ENCODE measurements at regions not wholly inside any gene's neighbourhood (a gene's known extent, or its start where the extent isn't known, plus 50 kb on each side); places are given as distances from the start of the nearest gene placed in this dataset.

DNA sequence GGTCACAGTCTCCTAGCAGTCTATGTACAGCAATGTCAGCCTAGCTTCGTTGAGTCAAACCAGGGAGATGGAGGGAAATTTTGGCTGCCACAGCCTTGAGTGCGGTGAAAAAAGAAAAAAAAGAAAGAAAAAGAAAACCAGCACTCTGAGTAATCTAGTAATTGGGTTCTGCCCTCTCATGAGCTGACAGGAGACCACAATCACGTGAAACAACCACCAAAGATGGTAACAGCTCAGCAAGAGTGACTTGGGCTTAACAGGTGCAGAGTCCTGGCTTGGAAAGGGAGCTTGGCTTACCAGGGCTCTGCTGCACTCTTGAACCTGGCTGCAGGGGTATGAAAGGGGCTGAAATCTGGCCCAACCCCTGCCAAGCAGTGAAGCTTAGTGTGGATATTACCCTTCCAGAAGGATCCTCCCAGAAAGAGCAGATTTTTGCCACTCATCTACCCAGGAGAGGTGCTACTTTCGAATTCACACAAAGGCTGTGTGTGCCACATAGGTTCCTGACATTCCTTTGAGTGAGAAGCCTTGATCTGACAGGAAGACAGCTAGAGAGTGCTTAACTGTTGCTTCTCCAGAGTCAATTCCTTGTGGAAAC is 350.3 kb downstream of the PTTG2 start:
- DNase-seq (ENCODE audit: extremely low read depth, low read depth, low spot score), result no peak

DNA sequence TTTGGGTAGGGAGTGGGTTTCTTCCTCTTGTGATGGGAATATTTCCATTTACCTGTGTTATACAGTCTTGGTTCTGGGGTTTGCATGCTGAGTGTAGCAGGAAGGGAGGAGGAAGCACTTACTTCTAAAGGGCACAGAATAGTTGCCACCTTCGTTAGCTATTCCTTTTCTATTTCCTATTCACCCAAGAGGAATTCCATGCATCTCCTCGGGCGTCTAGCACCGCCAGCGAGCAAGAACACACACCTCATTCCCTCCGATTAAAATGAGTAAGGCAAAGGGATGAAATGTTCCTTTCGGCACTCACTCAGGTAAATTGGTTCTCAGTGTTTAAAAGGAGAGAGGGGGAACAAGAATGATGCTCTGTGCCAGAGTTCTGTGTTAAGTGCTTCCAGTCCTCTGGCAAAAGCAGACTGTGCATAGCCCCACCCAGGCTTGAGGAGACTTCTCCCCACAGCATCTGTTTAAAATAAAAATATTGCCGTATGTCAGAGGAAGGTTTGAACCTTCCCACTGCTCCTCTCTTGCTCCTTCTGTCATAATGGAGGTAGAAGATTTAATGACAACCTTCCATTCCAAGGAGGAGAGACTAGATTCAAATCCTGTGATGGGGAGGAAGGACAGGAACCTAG is 351.4 kb downstream of the PTTG2 start:
- DNase-seq (ENCODE audit: extremely low read depth, low read depth, low spot score), result no peak

DNA sequence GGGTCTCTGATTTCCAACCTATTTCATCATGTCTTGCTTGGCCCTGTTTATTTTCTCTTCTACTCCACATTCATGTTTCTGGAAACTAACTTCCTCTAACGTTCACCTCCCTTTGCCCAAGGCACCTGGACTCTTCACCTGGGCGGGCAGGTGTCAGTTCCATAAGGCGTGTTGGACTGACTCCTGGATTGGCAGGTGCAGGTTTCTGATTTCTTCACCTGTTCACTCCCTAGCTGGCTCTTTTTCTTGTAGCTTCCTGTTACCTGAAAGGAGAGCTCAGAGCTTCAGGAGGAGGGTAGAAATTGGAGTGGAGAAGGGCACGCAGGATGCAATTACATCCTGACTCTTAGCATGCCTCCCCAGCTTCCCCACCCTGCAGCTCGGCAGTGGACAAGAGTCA is 350.8 kb upstream of the KLF3 start:
- DNase-seq (ENCODE audit: extremely low read depth, low read depth, low spot score), result no peak

DNA sequence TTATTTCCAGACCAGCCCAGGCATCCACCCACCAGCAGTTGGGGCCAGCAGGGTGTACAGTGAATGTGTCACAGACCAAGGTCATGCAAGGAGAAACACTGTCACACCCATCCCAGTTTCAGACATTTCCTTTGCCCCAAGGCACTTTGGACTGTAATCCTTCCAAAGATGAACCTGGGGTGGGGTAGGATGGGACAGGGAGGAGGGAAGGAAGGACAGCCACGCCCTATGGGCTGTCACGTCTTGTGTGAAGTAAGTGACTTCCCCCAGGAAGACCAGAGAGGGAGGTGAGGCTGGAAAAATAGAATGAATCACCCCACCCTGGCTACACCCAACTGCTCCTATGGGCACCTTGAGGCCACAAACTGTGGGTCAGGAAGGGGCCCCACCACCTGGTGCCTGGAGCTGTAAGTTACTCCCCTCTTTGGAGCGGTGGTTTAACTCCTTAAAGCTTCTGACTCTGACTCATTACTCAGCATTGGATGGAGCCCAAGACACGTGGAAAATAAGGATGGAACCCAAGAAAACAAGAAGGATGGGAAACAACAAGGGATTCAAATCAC is 349.9 kb upstream of the KLF3 start:
- no peak for DNase-seq (ENCODE audit: extremely low read depth, low read depth, low spot score)

DNA sequence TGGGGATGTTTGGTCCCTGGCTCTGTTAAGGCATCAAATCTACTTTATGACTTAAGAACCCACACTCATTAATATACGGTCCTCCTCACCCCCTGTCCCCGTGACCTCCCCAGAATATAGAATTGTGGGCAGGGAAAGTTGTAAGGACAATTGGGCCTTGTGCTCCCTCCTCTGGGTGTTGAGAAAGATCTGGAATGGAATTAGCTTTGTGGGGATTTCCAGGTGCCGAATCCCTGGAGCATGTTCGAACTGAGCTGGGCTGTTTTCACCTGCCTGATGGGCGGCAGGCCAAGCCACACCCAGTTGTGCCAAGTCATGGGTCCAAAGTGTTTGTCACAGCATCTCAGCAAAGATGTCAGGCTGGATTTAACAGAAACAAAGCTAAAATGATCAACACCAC is 349.3 kb upstream of the KLF3 start:
- no peak for DNase-seq (ENCODE audit: extremely low read depth, low read depth, low spot score)

DNA sequence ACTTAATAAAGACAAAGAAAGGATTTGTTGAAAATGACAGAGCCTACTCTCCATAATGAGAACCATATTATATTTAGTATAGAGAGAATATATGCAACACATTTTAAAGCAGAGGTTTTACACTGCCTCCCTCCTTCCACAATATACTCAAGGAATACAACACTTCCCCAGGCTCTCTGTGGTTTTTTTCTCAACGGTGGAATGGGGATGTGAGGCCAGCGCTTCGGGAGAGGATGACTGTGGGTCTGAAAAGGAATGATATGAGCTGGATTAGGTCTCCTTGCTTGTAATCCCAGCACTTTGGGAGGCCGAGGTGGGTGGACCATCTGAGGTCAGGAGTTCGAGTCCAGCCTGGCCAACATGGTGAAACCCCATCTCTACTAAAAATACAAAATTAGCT is 348.7 kb upstream of the KLF3 start:
- DNase-seq (ENCODE audit: extremely low read depth, low read depth, low spot score), result no peak

DNA sequence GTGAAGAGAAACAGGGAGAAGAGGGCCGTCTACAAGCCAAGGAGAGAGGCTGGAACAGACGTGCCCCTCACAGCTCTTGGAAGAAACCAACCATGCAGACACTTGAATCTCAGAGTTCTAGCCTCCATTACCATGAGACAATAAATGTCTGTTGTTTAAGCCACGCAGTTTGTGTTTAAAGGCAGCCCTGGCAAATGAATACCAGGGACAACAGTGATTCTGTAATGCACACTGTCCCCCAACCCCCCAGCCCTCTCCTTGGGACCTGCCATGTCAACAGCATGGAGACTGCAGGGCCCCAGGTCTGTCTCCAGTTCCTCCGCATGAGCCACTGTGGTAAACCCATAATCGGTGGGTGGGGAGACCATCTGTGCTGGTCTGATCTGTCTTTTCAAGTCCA is 348.0 kb upstream of the KLF3 start:
- no peak for DNase-seq (ENCODE audit: extremely low read depth, low read depth, low spot score)

DNA sequence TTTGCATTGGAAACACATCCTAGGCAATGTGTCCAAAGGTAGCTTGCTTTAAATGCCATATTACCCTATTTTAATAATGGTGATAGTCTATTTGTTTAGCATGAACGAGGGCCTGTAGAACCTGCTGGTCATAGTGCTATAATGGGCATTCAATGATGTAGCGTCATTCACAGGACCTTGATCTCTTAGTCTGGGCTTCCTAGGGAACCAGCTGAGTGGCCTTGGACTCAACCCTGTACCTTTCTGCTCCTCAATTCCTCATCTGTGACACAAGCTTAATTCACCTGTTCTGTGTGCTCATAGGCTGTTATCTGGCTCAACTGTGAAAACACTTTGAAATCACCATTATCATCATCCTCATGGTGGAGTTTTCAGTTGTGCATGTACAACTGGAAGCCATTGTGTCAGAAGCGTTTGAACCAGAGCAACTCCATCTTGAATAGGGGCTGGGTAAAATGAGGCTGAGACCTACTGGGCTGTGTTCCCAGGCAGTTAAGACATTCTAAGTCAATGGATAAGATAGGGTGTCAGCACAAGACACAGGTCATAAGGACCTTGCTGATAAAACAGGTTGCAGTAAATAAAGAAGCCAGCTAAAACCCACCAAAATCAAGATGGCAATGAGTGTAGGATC is 346.8 kb upstream of the KLF3 start:
- no peak for DNase-seq (ENCODE audit: extremely low read depth, low read depth, low spot score)

DNA sequence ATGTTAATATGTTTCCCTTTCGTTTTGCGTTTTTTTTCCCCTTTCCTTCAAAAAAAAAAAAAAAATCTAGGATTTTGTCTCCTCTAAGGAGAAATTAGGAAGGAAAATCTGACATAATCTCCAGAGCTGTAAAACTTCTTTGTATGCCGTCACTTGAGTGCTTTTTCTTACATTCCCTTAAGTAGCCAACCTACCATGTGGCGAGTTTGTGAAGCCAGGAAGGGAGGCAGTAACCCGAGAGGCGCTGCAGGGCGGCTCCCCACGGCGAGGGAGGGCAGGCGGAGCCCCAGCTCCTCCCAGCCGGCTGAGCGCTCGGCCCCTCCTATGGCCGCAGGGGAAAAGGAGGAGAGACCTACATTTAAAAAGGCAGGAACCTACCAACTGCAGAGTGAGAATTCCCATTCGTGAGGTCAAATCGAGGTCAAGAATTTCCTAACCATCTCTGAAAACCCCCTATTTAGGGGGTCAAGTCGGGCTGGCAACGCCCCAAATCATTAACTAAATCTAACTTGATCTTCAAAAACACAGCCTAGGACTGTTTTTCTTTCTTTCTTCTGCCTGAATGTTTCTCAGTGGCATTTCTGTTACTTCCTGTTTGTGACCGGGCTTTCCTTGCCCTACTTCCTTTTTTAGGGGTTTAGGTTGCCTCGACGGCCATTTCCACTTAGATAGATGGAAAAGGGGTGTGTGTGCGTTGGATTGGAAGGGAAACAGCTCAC is 345.1 kb upstream of the KLF3 start:
- DNase-seq (ENCODE audit: extremely low read depth, low read depth, low spot score), result peak; percentile 51

DNA sequence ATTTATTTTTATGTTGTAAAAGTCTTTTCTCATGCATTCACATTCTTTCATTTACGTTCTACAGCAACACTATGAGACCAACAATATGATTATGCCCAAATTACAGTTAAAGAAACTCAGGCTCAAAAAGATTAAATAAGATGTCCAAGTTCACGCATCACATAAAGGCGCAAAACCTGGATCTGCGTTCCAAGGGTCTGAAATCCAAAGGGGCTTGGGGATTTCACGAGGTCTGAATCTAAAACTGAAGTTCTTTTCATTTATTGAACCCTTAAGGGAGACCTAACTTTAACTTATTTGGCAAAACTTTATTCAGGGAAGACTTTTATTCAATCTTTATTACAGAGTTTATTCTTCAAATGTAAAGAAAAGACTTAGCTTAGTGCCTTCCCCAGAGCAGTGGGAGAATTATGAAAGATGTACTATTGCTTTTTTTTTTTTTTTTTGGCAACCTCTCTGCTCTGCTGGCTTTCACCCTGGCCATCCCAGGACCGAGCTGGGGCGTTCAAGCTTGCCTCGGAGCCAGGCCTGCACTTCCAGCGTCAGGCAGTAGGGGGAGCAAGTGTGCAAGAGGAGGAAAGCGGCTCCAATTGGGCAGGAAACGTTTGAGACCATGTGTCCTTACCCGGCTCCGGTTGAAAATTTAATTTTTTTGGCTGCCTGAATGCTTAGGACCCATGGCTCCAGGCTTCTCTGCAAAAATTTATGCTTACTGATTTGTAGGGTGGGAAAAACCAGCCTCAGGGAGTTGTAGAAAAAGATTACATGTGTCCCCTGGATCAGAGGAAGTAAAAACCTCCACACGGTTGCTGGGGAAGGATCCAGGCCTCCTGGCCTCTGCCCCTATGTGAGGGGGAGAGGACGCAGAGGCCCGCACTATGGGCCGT is 344.3 kb upstream of the KLF3 start:
- peak; percentile 61 for DNase-seq (ENCODE audit: extremely low read depth, low read depth, low spot score)

DNA sequence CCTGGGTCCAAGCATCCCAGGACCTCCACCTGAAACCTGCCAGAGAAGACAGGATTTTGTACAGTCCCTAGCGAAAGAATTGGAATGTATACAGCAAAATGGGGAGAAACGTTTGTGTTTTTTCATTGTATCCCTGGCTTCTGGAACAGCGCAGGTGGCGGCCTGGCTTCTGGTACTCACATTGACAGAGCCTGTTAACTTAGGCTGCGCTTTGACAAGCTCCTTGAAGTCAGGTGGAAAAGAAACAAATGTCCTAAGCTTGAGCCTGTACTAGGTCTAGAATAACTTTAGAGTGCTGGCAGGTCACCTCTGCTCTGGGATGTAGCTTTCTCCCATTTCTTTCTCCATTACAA is 343.7 kb upstream of the KLF3 start:
- no peak for DNase-seq (ENCODE audit: extremely low read depth, low read depth, low spot score)

DNA sequence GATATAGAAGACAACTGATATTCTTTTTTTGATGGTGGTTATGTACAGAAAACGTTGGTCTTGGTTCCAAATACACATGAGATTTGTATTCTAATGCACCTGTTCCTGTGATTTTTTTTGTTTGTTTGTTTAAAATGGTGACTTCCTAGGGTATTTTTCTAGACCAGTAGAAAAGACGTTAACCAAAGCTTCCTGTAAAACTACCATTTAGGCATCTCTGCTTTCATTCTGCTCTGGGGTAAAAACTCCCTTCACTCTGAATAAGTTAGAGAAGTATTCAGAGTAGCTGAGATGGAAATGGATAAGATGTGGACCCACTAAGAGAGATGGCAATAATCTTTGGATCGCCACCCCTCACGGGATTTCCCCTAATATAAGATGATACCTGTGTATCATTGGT is 343.2 kb upstream of the KLF3 start:
- no peak for DNase-seq (ENCODE audit: extremely low read depth, low read depth, low spot score)

DNA sequence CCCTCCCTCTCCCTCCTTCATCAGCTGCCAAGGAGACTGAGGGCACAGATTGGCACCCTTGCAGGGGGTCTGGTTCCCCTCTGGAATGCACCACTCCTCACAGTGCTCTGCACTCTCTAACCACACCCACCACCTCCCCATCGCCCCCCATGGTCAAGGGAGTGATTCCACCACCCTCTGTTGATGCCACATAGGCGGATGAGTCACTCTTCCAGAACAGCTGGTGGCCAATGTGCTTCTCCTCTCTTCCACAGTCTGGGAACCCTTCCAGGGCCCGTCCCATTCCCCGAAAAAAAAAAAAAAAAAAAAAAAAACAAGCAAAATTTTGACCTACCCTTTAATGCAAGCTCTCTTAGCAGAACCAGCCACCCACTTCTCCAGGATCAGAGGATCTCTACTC is 341.3 kb upstream of the KLF3 start:
- DNase-seq (ENCODE audit: extremely low read depth, low read depth, low spot score), result no peak

DNA sequence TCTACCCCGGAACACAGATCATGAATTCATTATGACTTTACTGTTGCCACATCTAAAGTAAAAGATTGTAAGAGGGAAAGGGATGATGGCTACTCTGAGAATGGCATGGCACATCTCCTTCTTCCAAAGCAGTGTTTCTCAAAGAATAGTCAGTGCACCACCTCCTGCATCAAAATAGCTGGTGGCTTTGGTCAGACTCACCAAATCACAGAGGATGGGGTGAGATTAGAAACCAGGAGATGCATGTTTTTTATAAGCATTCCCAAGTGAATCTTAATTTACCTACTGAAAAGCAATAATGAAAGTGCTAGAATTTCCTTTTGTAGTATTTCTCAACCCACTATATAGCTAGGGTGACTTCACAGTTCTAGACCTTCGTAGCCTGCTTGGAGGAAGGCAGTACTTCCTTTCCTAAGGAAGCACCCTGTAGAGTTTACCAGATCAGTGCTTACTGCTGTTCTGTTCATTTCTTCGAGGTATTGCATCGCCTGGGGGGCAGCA is 340.8 kb upstream of the KLF3 start:
- DNase-seq (ENCODE audit: extremely low read depth, low read depth, low spot score), result no peak

DNA sequence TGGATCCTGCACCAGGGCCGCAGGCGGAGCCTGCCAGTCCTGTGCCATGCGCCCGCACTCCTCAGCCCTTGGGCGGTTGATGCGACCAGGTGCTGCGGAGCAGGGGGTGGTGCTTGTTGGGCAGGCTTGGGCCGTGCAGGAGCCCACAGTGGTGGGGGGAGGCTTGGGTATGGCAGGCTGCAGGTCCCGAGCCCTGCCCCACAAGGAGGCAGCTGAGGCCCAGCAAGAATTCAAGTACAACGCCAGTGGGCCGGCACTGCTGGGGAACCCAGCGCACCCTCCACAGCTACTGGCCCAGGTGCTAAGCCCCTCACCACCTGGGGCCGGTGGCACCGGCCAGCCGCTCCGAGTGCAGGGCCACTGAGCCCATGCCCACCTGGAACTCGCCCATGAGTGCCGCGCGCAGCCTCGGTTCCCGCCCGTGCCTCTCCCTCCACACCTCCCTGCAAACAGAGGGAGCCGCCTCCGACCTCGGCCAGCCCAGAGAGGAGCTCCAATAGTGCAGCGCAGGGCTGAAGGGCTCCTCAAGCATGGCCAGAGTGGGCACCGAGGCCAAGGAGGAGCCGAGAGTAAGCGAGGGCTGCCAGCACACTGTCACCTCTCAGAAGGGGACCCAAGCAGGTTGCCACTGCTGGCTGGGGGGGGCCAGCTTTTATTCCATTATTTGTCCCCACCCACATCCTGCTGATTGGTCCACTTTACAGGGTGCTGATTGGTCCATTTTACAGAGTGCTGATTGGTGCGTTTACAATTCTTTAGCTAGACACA is 339.0 kb upstream of the KLF3 start:
- no peak for DNase-seq (ENCODE audit: extremely low read depth, low read depth, low spot score)

DNA sequence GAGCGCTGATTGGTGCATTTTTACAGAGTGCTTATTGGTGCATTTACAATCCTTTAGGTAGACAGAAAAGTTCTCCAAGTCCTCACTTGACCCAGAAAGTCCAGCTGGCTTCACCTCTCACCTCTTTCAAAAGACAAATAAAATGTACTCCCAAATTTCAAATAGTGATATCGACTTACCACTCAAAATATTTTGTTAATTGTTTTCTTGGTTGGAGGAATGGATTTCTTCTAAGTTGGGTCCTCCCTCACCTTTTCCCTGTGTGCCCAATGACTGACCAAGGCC is 338.4 kb upstream of the KLF3 start:
- no peak for DNase-seq (ENCODE audit: extremely low read depth, low read depth, low spot score)

DNA sequence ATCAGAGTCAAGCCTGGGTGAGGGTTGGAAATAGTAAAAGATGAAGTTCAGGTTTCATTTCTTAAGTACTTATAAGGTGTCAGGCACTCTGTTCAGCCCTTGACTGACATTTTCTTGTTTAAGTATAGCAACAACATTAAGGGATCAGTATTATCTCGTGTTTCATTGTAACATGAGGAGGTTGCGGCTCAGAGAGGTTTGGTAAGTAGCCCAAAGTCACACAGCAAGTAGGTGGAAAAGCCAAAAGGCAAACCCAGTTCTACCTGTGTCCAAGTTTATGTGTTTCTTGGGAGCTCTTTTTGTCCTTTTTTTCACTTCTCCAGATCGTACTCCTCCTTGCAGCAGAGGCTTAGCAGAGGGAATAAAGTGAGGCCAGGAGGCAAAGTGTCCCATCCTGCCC is 337.5 kb upstream of the KLF3 start:
- no peak for DNase-seq (ENCODE audit: extremely low read depth, low read depth, low spot score)

DNA sequence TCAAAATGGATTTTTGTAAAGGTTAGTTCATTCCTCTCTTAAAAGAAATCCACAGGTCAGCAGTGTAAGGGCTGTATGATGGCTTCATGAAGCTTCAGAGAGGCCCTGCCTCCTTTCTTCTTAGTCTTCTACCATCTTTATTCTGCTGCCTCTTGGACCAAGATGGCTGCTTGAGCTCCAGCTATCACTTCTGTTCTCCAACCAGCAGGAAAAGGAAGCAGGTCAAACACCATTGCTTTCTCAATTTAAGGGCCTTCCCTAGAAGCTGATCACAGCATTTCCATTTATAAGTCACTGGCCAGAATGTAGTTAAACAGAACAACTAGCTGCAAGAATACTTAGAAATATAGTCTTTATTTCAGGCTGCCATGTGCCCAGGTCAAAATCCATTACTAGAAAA is 336.8 kb upstream of the KLF3 start:
- no peak for DNase-seq (ENCODE audit: extremely low read depth, low read depth, low spot score)

DNA sequence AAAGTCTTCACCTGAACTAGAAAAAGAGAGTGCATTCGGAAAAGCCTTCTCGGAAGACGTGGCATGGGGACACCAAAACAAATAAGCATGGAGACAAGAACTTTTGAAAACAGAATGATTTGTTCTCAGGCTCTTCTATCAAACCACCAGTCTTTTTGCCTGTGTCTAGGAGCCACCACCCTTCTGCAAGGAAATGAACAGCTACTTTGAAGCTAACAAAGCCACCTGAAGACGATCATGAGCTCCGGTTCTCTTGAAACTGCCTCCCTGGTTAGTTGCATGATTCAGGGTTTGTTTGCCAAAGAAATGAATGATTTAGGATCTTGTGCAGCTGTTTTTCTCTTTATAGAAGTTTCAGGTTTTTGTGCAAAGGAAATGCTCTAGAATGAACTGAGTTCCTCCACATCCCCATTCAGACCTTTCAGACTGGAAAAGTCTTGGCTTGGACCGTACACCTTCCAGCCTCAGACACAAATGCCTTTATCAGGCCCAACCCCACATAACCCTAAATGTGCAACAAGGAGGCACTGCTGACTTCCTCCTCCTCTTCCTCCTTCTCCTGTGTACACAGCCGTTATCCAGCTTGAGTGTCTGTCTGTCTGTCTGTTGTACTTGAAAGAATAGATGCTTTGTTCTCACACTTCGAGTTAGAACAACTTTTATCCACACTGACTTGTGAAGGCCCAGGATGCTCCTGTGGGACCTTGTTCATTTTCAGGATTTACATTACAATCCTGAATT is 334.8 kb upstream of the KLF3 start:
- DNase-seq (ENCODE audit: extremely low read depth, low read depth, low spot score), result no peak

All from glomerular endothelial cell (primary cell).